ENCODE measurements at regions not wholly inside any gene's neighbourhood (a gene's known extent, or its start where the extent isn't known, plus 50 kb on each side); places are given as distances from the start of the nearest gene placed in this dataset.

GRCh38 chr4:125808570-125808969 is 493.8 kb downstream of the FAT4 start:
- no peak for DNase-seq (ENCODE audit: low spot score)

- DNase-seq (ENCODE audit: low spot score), result no peak
Measured at GRCh38 chr4:125811892-125812291, 497.1 kb downstream of the FAT4 start.

- DNase-seq (ENCODE audit: low spot score), result no peak
Measured at GRCh38 chr4:125826801-125827695, 512.3 kb downstream of the FAT4 start.

- DNase-seq (ENCODE audit: low spot score), result no peak
Measured at GRCh38 chr4:125827696-125828052, 512.9 kb downstream of the FAT4 start.

- DNase-seq (ENCODE audit: low spot score), result no peak
Measured at GRCh38 chr4:125828346-125828745, 513.6 kb downstream of the FAT4 start.

GRCh38 chr4:125832161-125832560 is 517.4 kb downstream of the FAT4 start:
- no peak for DNase-seq (ENCODE audit: low spot score)

GRCh38 chr4:125836597-125837195 is 521.9 kb downstream of the FAT4 start:
- DNase-seq (ENCODE audit: low spot score), result no peak

- no peak for DNase-seq (ENCODE audit: low spot score)
Measured at GRCh38 chr4:125837493-125838201, 522.9 kb downstream of the FAT4 start.

- no peak for DNase-seq (ENCODE audit: low spot score)
Measured at GRCh38 chr4:125838202-125838601, 523.4 kb downstream of the FAT4 start.

- no peak for DNase-seq (ENCODE audit: low spot score)
Measured at GRCh38 chr4:125838924-125839323, 524.2 kb downstream of the FAT4 start.

- DNase-seq (ENCODE audit: low spot score), result no peak
Measured at GRCh38 chr4:125843947-125844346, 529.2 kb downstream of the FAT4 start.

GRCh38 chr4:125847518-125847917 is 532.8 kb downstream of the FAT4 start:
- DNase-seq (ENCODE audit: low spot score), result no peak

- DNase-seq (ENCODE audit: low spot score), result no peak
Measured at GRCh38 chr4:125849869-125850268, 535.1 kb downstream of the FAT4 start.

- DNase-seq (ENCODE audit: low spot score), result no peak
Measured at GRCh38 chr4:125891597-125892258, 577.0 kb downstream of the FAT4 start.

GRCh38 chr4:125904802-125905201 is 590.0 kb downstream of the FAT4 start:
- no peak for DNase-seq (ENCODE audit: low spot score)

GRCh38 chr4:125911058-125911457 is 596.3 kb downstream of the FAT4 start:
- no peak for DNase-seq (ENCODE audit: low spot score)

- no peak for DNase-seq (ENCODE audit: low spot score)
Measured at GRCh38 chr4:125911481-125911880, 596.7 kb downstream of the FAT4 start.

- no peak for DNase-seq (ENCODE audit: low spot score)
Measured at GRCh38 chr4:125917559-125917958, 602.8 kb downstream of the FAT4 start.

GRCh38 chr4:125928652-125929051 is 613.9 kb downstream of the FAT4 start:
- DNase-seq (ENCODE audit: low spot score), result no peak

- DNase-seq (ENCODE audit: low spot score), result no peak
Measured at GRCh38 chr4:125938541-125938940, 623.8 kb downstream of the FAT4 start.

GRCh38 chr4:125940426-125940825 is 625.7 kb downstream of the FAT4 start:
- DNase-seq (ENCODE audit: low spot score), result no peak

- no peak for DNase-seq (ENCODE audit: low spot score)
Measured at GRCh38 chr4:125944966-125945365, 630.2 kb downstream of the FAT4 start.
